Daoy (cell line): ENCODE measurements at regions not wholly inside any gene's neighbourhood (a gene's known extent, or its start where the extent isn't known, plus 50 kb on each side); places are given as distances from the start of the nearest gene placed in this dataset.
"Not testable (repeated sequence)": the region's sequence is repeated elsewhere in the genome, so short reads cannot be mapped to it uniquely, and the experiment has no call there.

Experiments used
- DNase-seq: peaks from one replicate; pipeline ENCODE4 v3.0.0-alpha.2; 2015; ENCODE audit warnings: low read depth

DNA sequence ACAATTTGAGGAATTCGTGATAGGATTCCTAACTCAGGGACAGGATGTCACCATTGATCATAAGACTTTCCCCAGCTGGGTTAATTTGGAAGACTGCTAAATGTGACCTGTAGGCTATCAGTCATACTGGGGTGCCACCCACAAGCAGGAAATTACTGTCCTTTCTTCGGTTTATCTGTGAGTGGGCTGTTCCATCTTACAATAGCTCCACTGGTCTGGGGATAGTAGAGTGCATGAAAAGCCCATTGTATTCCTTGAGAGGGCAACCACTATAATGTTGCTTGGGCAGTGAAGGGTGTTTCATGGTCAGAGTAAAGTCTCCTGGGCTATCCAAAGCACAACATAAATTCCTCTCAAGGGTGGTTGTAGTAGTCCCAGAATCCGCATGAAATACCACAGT is 1523.0 kb upstream of the B3GALT2 start:
- DNase-seq, result no peak

DNA sequence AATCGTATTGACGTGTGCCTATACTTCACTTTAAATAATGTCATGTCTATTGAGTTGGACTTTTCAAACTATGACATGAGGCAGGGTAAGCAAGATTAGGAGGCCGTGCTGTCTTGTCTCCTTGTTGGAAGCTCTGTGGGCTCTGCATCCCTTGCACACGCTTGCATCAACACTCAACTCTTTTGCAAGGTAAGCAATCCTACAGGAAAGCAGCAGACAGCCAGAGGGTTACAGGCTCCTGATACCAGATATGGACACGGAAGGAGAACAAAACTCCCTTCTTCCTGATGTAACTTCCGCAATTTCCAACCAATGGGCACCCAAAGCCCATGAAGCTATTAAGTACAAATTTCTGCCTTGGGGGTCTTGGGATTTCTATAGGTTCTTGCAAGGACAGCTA is 1520.7 kb upstream of the B3GALT2 start:
- no peak for DNase-seq

DNA sequence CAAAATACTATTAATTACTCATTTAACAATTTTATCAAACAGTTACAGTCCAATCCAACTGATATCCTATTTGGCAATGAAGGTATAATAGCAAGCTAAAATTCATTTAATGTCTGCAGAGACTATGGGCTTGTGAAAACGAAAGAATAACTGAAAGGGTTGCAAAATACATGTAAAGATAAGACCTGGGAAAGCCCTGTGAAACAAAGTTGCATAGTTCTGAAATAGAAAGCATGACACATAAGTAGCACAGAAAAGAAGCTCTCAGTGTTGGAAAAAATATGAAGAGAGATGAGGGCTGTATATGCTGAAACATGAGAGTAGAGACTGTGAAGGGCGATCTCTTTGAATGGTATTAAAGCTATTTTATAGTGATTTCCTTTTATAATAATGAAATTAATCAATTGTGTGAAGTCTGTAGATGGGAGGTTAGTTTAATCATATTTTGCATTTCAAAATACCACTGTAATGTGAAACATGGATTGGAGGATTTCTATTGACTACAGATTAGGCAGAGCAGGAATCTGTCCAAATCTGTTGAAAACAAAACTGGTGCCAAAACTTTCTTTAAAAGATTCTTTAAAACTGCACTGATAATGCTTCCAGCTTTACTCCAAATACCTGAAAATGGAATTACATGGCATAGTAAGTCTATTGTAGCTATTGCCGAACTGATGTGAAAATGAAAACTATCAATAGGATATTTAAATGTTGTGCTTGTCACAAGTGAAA is 1518.9 kb upstream of the B3GALT2 start:
- DNase-seq, result no peak

DNA sequence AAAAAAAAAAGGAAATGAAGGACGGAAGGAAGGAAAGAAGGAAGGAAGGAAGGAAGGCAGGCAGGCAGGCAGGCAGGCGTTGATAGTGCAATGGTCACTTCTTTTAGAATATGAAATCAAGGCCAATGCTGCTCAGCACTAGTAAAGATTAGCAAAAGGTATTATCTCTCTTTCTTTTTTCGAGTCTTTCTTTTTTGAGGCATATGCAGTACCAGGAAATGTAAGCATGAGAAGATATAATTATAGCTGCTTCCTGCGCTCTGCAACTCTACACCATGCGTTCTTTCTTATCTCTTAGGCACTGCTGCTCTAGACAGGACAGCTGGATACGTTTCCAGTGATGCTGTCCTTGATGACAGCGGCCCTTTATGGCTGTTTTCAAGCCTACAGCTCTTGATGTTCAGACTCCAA is 1512.5 kb upstream of the B3GALT2 start:
- DNase-seq, result no peak

DNA sequence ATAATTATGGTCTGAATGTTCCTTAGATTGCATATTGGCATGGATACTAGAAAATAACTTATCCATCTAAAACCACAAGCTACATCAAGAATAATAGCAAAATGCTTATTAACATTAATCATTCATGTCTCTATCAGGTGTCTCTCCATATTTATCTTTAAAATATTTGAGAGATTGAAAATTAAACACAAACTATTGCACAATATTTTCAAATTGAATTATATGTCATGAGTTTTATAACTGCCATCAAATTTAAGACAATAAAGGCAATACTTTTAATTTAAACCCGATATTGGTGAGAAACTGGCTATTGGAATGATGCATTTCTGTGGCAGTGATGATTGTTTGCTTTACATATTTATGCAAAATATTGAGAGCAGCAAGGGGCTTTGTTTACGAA is 1506.8 kb upstream of the B3GALT2 start:
- DNase-seq, result no peak

DNA sequence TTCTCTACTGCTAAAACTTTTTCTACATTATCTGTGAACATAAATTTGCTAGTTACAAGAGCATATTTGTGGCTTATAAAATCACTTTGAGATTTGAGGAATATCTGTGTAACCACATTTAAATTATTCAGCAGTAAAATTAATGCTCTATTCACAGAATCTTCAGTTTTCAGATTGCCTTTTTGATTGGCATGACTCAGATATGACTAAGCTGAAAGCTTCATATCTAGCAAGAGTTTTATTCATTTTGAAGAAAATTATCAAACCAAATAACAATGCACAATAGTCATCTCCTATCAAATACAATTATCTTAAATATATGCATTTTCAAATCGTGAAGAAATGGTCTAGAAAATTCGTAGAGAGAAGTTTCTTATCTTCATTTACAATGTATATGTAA is 1498.2 kb upstream of the B3GALT2 start:
- no peak for DNase-seq

DNA sequence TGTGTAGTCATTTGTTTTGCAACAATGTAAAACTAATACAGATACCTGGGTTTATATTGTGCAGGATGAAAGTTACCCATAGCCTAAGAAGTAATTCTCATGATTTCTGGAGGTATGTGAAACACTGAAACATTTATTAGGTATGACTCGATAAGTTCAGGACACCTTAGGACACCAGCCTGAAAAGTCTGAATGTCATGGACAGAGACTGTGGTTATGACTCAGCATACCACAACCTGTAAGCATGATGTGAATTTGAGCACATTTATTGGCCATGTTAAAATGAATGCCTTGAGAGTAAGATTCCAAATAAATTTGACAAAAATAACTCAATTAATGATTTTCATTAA is 1471.7 kb upstream of the B3GALT2 start:
- DNase-seq, result peak; percentile 11

DNA sequence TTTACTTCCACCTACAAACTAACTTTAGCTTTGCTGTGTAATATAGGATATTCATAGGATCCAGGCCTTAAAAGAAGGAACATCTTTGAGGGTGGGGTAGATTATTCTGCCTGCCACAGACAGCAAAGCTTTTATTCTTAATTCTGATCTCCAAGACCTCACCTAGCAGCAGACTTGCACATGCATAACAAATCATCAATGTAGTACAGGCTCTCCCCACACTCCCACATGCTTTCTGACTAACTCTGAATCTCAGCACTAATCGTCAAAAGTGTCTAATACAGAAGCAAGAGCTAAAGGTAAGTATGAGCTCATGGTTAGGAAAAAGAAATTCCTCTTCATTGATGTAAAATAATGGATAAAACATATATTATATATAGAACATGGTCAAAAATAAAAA is 1468.5 kb upstream of the B3GALT2 start:
- DNase-seq, result no peak

DNA sequence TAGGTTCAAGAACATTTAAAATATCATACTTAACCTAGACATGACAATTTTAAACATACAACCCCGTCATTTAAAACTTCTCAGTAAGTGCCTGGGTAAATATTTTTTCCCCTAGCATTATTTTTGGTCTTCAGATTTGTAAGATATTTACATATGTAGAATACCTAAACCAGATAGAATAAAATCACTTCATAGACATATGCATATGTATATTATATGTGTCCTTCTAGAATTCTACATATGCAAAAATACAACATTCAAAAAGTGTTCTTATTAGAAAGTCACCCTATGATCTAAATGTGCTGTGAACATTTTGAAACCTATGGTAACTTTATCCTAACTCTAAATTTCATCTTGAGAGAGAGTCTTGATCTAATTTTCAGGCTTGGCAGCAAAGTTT is 1467.0 kb upstream of the B3GALT2 start:
- DNase-seq, result no peak

DNA sequence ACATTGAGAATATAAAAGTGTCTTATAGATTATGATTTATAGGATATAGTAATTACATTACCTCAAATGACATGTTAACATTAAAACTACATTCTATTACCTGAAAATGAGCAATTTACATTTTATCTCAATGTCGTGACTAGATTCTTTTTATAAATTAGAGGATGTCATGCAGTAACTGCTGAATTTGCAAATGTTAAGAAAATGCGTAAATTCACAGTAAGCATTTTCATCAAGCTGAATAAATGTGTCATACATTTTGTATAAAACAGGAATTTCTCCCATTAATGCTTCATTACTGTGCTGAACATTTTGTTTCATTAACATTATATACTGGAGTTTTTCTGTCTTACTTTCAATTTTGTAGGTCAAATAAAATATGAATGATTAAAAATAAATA is 1460.7 kb upstream of the B3GALT2 start:
- no peak for DNase-seq

DNA sequence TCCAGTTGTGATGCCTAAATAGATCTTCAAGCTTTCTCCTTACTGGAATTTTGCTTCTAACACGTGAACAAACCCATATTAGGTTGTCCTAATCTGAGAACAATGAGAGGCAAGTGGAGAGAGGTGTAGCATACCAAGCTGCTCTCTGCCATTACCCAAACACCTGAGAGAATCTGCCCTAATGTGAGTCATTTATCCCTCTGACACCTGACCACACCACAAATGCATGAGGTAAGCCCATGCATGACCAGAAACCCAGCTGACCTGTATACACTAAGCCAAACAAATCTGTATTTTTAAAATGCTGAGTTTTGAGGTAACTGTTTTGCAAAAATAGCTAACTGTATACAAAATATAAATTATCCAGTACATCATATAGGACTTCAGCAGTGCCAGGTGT is 1458.1 kb upstream of the B3GALT2 start:
- DNase-seq, result no peak

DNA sequence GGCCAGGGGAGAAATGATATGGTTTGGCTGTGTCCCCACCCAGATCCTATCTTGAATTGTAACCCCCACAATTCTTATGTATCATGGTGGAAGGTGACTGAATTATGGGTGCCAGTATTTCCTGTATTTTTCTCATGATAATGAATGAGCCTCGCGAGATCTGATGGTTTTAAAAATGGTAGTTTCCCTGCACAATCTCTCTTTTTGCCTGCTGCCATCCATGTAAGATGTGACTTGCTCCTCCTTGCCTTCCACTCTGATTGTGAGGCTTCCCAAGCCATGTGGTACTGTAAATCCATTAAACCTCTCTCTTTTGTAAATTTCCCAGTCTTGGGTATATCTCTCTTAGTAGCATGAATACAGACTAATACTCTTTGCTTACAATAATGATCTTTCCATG is 1453.9 kb upstream of the B3GALT2 start:
- DNase-seq, result no peak

DNA sequence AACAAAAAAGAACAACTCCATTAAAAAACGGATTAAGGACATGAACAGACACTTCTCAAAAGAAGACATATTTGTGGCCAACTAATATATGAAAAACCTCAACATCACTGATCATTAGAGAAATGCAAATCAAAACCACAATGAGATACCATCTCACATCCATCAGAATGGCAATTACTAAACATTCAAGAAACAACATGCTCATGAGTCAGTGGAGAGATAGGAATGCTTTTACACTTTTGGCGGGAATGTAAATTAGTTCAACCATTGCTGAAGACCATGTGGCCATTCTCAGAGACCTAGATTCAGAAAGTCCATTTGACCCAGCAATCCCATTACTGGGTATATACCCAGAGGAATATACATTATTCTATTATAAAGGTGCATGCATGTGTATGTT is 1442.6 kb upstream of the B3GALT2 start:
- no peak for DNase-seq

DNA sequence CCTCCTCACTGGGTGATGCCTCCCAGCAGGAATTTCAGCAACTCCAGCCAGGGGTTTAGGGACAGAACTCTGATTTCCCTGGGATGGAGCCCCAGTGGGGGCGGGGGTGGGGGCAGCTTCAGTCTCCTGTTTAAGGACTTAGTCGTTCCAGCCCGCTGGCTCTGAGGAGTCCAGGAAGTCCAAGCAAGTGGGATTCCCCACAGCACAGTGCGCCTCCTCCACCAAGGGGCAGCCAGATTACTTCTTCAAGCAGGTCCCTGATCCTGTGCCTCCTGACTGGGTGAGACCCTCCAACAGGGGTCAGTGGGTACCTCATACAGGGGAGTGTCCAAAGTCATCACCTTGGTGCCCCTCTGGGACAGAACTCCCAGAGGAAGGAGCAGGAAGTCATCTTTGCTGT is 1438.4 kb upstream of the B3GALT2 start:
- no peak for DNase-seq

DNA sequence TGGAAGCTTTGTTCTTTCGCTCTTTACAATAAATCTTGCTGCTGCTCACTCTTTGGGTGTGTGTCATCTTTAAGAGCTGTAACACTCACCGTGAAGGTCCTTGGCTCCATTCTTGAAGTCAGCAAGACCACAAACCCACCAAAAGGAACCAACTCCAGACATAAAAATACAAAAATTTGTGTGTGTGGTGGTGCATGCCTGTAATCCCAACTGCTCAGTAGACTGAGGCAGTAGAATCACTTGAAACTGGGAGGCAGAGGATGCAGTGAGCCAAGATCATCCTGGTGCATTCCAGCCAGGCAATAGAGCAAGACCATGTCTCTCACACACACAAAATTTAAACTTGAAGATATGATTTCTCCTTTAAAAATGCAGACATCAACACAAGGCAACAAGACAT is 1431.7 kb upstream of the B3GALT2 start:
- no peak for DNase-seq

DNA sequence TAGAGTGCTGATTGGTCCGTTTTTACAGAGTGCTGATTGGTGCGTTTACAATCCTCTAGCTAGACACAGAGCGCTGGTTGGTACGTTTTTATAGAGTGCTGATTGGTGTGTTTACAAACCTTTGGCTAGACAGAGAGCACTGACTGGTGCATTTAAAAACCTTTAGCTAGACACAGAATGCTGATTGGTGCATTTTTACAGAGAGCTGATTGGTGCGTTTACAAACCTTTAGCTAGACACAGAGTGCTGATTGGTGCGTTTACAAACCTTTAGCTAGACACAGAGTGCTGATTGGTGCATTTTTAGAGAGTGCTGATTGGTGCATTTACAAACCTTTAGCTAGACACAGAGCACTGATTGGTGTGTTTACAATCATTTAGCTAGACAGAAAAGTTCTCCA is 1430.9 kb upstream of the B3GALT2 start:
- not testable (repeated sequence) for DNase-seq

DNA sequence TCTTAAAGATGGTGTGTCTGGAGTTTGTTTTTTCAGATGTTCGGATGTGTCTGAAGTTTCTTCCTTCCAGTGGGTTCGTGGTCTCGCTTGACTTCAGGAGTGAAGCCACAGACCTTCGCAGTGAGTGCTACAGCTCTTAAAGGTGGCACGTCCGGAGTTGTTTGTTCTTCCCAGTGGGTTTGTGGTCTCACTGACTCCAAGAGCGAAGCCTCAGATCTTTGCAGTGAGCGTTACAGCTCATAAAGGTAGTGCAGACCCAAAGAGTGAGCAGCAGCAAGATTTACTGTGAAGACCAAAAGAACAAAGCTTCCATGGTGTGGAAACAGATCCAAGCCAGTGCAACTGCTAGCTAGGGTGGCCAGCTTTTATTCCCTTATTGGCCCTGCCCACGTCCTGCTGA is 1430.4 kb upstream of the B3GALT2 start:
- DNase-seq, result no peak

DNA sequence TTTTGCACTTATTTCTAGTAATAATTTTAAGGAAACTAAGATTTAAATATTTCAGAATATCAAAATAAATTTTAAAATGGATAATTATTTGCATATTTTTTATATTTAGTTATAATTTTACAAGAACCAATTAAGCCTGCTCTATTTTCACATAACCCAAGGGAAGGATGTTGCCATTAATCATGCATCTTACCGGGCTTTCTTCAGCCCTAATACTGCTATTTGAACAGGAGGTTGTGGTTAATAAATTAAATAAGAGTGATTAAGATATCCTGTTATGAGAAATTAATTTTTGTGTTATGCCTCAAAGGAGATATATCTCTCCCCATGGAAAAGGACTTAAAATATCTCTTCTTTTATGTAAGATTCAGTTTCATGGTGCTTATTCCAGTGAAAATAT is 1415.8 kb upstream of the B3GALT2 start:
- DNase-seq, result no peak

DNA sequence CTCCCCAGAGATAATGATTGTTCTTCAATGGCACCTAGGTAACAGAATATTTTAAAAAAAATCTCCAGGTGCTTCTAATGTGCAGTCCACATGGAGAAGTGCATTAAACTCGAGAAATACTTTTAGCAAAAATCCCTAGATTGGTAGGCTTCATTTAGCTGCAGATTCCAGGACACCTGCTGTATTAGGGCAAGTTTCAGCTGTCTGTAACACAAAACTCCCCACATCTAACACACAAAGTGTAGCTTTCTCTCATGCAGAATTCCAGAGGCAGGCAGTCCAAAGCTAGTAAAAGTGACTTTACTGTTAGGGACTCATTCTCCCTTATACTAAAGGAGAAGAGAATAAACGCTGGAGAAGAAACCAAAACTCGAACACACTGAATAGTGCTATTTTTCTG is 1414.3 kb upstream of the B3GALT2 start:
- DNase-seq, result no peak

DNA sequence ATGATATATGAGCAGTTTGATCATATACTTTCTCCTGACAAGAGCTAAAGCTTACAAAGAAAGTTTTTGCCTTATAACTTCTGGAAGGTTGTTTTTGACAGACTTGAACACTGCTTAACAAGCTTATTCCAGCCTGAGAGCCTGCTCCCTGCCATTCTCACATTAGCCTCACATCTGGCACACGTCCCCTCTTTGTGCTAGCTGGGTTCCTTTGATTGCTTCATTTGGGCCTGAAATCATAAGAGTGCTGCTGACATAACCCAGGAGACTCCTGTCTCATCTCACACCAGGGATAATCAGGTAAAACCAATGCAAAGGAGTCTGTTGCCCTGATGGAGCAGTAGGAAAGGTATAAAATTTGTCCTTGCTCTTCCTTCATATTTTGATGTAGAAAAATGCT is 1411.7 kb upstream of the B3GALT2 start:
- DNase-seq, result no peak

DNA sequence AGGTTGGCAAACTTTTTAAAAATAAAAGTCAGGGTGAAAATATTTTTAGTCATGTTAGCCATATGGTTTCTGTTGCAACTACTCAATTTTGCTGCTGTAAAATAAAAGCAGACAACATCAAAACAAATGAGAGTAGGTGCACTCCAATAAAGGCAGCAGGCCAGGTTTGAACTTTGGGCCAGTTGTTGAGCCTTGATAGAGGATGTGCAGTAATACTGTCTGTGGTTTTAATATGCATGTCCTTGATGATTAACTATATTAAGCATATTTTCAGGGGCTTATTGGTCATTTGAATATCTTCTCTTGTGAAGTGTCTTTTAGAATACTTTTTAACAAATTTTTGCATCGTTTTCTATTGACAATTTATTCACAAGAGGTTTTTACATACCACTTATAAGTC is 1399.9 kb upstream of the B3GALT2 start:
- DNase-seq, result no peak

DNA sequence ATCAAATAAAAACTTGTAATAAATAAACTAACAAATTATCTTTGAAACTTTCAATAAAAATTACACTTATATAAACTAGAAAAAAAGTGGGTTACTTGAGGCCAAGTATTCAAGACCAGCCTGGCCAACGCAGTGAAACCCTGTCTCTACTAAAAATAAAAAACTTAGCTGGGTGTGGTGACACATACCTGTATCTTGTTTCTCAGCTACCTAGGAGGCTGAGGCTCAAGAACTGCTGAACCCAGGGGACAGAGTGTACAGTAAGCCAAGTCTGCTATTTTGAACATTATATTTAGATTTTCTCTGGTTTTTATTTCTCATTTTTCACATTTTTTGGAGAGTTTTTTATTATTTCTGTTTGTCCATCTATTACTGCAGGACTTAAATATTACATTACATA is 1397.6 kb upstream of the B3GALT2 start:
- DNase-seq, result no peak

DNA sequence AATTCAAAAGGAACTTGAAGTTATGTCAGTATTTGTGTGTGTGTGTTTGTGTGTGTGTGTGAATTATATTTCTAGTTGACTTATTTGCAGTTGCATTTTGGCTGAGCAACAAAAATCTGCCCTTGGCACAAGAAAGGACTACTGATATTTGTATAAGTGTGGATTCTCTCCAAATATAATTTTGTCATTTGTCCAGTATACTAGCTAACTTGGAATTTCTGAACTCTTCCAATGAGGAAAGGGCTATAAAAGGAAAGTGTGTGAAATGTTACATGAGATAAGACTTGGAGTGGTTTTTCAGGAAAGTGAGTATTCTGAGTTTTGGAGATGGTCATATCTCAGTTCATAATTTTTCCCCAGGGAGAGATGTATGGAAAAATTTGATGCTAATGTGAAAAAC is 1384.1 kb upstream of the B3GALT2 start:
- DNase-seq, result no peak

DNA sequence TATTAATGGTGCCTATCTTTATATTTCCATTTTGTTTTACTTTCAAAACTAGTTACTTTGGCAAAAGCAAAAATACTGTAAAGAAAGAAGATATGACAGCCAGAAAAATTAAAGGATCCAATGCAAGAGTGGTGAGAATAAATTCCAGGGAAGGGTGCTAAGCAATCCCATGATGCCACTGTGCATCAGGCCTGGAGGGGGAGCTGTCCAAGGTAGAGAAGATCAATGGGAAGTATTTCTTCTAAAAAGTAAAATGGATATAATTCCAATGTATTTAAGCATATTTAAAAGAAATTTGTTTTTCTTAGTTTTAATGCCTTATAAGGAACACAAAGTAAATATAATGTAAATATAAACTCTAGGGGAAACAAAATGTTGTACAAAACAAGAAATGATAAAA is 1382.2 kb upstream of the B3GALT2 start:
- DNase-seq, result no peak

DNA sequence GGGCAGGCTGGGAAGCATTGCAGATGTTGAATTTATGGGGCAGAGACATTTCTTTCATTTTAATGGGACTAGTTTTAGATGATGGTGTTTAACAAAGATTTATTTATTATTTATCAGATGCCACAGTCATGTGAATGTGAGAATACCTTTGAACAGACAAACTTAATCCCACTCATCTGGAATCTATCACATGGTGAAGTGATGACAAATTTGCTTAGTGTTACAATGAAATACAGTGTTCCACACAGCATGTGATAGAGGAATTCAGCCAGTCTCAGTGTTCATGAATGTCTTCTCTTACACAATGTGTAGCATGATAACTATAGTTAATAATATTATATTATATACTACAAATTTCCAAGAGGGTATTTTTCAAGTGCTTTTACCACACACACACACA is 1361.7 kb upstream of the B3GALT2 start:
- DNase-seq, result no peak
